HG03108 (cell line): ENCODE measurements at regions not wholly inside any gene's neighbourhood (a gene's known extent, or its start where the extent isn't known, plus 50 kb on each side); places are given as distances from the start of the nearest gene placed in this dataset.
"Not testable (repeated sequence)": the region's sequence is repeated elsewhere in the genome, so short reads cannot be mapped to it uniquely, and the experiment has no call there.

Source experiments
- ATAC-seq: cut with Tn5 transposase; IDR thresholded peaks from one replicate; pipeline ENCODE4 v1.9.1; 2021; ENCODE audit warnings: moderate library complexity; ENCODE audit not compliant: unreplicated experiment

- no peak for ATAC-seq
Measured at GRCh38 chr12:72839696-72840095, 567.5 kb downstream of the TRHDE start.

GRCh38 chr12:72863671-72864070, 591.5 kb downstream of the TRHDE start:
- no peak for ATAC-seq

- ATAC-seq = no peak
Measured at GRCh38 chr12:72865921-72866320, 593.8 kb downstream of the TRHDE start.

- no peak for ATAC-seq
Measured at GRCh38 chr12:72869024-72869423, 596.9 kb downstream of the TRHDE start.

- no peak for ATAC-seq
Measured at GRCh38 chr12:72872238-72872887, 600.2 kb downstream of the TRHDE start.

GRCh38 chr12:72872996-72873395, 600.8 kb downstream of the TRHDE start:
- no peak for ATAC-seq

GRCh38 chr12:72876092-72876491, 603.9 kb downstream of the TRHDE start:
- no peak for ATAC-seq

GRCh38 chr12:72888693-72889092, 616.5 kb downstream of the TRHDE start:
- no peak for ATAC-seq

- no peak for ATAC-seq
Measured at GRCh38 chr12:72889791-72890190, 617.6 kb downstream of the TRHDE start.

- no peak for ATAC-seq
Measured at GRCh38 chr12:72901685-72902084, 629.5 kb downstream of the TRHDE start.

- no peak for ATAC-seq
Measured at GRCh38 chr12:72925716-72926115, 653.5 kb downstream of the TRHDE start.

GRCh38 chr12:72931838-72932237, 659.7 kb downstream of the TRHDE start:
- not testable (repeated sequence) for ATAC-seq

- no peak for ATAC-seq
Measured at GRCh38 chr12:72937486-72937885, 665.3 kb downstream of the TRHDE start.

GRCh38 chr12:72957454-72957853, 685.3 kb downstream of the TRHDE start:
- no peak for ATAC-seq

- ATAC-seq = no peak
Measured at GRCh38 chr12:72966684-72967083, 694.5 kb downstream of the TRHDE start.

GRCh38 chr12:72974954-72975555, 702.9 kb downstream of the TRHDE start:
- no peak for ATAC-seq

- ATAC-seq = no peak
Measured at GRCh38 chr12:72978999-72979398, 706.8 kb downstream of the TRHDE start.

- no peak for ATAC-seq
Measured at GRCh38 chr12:72982356-72982755, 710.2 kb downstream of the TRHDE start.

- no peak for ATAC-seq
Measured at GRCh38 chr12:72986963-72987362, 714.8 kb downstream of the TRHDE start.

- ATAC-seq = no peak
Measured at GRCh38 chr12:72989458-72989947, 717.3 kb downstream of the TRHDE start.

- ATAC-seq = not testable (repeated sequence)
Measured at GRCh38 chr12:72995029-72995428, 722.9 kb downstream of the TRHDE start.

GRCh38 chr12:72995616-72996015, 723.4 kb downstream of the TRHDE start:
- ATAC-seq = no peak

GRCh38 chr12:73001806-73002205, 729.6 kb downstream of the TRHDE start:
- ATAC-seq = not testable (repeated sequence)
